Activated T-cell treated with anti-CD3 and anti-CD28 coated beads for 1 hour (primary cell): ENCODE measurements at regions not wholly inside any gene's neighbourhood (a gene's known extent, or its start where the extent isn't known, plus 50 kb on each side); places are given as distances from the start of the nearest gene placed in this dataset.

Experiments
- DNase-seq: peaks from one replicate; pipeline ENCODE4 v3.0.0-alpha.2; 2020; ENCODE audit warnings: low read depth

DNA sequence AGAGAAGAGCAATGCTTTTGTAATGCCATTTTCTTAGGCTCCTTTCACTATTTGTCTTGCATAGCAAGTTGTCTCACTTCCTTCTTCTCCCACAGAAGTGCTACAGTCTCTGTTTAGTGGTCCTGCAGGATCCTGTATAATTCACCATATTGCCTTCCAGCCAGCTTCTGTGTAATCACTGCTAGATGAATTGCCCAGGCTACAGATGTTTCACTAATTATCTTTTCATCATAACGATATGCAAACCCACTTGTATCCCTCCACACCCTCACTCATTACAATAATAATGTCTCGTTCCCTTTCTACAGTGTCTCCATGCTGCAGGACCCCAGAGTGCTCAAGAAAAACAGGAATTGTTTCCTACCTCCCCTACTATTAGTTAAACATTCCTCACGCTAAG, 402.9 kb downstream of the TBL1XR1 start:
- no peak for DNase-seq

DNA sequence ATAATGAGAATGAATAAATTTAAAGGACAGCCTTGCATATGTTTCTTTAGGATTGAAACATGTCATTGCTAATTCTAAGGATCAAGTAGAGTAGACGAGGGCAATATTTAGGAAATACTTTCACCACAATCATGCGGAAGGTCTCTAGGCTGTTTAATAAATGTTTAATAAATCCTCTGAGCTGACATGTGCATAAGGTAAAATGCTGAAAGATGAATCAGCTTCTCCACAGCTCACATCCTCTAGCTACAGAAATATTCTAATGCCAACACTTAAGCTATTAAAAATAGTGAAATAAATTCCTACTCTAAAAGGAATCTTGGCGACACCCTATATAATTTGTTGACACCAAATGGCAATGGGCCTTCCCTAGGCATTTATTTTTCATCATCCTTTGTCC, 407.3 kb downstream of the TBL1XR1 start:
- no peak for DNase-seq

DNA sequence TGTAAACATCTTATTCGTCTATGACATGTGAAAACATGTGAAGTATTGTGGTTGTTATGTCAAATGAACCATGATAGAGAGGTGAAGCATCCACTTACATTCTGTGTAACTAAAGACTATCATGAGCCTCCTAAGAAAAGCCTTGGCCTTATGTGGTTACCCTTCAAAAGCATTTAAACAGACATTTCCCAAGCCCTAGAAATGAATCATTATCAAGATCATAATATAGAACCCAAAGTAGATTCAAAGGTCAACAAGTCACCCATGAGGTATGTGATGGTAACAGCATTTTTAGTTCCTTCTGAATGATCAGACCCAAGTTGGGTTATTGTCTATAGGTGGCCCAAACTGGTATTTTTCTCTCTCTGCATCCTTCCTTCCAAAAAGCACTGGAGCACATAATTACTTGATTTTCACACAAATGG, 408.0 kb downstream of the TBL1XR1 start:
- DNase-seq = no peak

DNA sequence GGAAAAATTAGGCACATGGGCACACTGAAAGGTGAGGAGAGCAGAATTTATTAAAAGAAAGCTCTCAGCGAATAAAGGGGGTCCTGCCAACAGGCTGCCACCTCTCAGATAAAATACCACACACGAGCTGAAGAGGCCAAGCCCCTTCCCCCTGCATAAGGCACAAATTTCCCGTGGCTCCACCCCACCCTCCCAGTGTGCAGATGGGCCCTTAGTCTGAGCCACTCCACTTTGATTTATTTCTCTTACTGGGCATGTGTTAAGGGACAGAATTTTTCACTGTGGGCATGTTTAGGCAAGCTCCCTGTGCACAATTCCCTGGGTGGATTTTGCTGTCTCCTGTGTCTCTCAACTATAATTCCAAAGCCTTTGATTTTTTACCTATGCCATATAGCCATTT, 409.8 kb downstream of the TBL1XR1 start:
- no peak for DNase-seq

DNA sequence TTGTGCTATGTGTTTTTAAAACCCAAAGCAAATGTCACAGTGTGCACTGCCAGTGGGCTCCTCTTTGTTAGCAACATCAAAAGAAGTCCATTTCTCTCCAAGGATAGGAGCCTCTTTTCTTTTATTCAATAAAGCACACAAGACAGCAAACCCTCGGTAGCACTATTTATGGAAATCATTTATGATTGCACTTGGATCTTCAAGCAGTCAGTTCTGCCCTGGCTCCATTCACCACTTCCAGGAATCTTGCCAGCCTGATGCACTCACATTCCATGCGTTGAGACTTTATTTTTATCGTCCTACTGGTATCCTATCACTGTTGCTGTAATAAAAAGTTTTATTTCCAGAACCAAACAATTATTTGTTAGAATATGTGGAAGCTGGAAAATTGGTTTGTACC, 412.1 kb downstream of the TBL1XR1 start:
- no peak for DNase-seq

DNA sequence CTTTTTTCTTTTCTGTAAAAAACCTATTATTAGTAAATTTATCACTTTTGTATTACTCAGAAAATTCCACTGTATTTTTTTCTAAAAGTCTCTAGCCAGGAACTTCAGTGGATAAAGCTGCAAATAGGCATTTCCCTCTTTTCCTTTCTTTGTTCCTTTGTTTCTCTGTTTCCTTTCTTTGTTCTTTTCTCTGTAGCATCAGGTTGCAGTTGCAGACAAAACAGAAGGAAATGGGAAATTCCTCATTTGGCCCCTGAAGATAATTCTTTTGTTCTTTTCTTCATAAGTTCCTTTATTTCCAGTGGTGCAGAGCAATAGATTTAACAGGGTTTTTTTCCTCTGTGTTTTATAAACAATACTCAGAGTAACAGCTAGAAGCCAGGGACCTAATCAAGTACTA, 416.5 kb downstream of the TBL1XR1 start:
- no peak for DNase-seq

DNA sequence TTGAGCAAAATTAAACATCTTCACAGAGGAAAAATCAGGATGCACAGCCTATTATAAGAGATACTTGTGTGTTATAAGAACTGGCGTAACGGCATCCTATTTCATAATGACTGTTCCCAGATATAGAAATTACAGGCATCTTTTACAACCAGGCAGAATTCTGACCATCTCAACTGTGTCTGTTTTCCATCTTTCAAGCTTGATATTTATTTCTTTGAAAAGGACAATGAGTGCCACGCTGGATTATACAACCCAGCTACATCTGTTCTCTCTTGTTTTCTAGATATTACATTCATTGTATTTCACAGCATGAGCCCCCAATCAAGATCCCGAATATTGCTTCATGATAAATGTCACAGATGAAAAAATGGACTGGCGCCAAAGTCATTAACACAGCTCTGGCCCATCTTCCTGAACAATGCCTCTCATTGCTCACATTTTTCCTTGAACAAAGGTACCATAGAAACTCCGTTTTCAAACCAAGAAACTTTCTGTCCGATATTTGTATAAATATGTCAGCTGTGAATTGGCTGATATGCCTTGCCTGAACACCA, 420.6 kb downstream of the TBL1XR1 start:
- no peak for DNase-seq

DNA sequence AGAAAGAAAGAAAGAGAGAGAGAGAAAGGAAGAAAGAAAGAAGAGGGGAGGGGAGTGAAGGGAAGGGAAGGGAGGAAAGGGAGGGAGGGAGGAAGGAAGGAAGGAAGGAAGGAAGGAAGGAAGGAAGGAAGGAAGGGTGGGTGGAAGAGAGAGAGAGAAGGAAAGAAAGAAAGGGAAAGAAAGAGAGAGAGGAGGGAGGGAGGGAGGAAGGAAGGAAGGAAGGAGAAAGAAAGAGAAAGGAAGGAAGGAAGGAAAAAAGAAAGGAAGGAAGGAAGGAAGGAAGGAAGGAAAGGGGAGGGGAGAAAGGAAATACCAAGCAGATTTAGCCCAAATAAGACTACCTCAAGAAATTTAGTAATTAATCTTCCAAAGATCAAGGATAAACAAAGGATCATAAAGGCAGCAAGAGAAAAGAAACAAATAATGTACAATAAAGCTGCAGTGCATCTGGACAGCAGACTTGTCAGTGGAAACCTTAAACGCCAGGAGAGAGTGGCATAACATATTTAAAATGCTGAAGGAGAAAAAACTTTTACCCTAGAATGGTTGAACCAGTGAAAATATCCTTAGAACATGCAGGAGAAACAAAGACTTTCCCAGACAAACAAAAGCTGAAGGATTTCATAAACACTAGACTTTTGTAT, 427.6 kb downstream of the TBL1XR1 start:
- DNase-seq = no peak

DNA sequence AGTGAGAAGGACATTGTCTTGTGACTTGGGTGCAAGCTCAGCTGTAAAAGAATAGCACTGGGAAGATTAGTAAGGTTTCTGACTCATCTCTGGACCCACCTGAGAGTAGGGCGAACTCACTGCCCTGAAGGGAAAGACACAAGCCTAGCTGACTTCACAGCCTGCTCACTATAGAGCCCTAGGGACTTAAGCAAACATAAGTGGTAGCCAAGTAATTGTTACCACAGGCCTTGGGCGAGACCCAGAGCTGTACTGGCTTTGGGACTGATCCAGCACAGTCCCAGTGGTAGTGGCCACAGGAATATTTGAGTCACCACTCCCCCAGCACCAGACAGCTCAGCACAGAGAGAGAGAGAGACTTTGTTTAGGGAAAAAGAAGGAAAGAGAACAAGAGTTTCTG, 429.9 kb downstream of the TBL1XR1 start:
- no peak for DNase-seq

DNA sequence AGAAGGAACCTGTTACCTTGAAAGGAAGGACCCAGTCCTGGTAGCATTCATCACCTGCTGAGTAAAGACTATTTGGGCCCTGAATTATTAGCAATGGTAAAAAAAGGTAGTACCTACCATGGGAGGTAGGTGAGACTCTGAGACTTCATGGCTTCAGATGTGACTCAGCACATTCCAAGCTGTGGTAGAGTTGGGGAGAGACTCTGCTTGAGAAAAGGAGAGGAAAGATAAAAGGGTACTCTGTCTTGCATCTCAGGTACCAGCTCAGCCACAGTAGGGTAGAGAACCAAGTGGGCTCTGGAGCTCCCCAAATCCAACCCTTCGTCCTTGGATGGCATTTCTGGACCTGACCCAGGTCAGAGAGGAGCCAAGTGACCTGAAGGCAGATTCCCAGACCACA, 430.4 kb downstream of the TBL1XR1 start:
- no peak for DNase-seq

DNA sequence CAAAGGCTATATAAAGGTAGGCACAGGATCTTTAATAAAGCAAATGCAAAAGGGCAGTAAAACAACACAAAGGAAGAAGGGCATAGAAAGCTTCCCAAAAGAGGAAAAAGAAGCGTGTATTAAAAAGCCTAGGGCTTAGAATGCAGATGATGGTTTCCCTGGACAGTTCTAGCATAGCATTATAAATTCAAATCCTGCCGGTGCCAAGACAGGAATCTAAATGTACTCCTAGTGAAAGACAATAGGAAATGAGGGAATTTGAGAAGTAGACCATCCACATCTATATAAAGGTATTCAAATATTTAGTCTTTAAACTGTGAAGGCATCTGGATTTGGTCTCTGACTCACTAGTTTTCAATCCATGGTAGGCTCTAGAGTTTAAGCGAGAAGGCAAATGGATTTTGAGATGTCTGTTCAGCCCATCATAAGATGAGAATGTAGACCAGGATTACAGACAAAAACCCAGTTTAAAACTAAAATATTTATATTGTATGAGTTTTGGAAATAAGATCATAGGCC, 431.8 kb downstream of the TBL1XR1 start:
- DNase-seq = no peak

DNA sequence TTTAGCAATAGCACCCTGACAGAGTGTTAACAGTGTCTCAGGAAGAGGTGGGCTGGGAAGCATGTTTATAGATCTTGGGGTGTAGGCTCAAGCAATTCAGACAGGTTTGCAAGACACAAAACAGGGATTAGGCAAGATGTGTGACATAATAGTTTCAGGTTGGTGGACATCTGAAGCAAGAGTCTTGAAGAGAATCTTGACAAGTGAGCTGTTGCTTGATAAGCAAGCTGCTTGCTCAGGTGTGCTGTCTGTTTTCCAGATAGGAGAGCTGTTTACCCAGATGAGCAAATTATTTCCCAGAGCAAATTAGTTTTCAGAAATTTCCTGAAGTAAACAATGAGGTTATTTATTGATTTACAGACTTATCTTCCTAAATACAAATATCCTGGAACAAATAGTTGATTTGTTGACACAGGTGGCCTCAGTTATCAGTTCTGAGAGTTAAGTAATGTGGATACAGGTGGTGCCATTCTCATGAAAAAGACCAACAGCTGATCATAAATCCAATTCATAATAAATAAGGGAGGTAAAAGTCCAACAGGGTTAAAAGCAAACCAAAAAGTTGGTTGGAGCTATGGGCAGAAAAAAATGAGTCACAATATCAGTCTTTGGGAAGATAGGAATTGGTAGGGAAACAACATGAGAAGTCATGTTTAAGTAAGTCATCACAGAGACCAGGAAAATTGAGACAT, 437.3 kb downstream of the TBL1XR1 start:
- no peak for DNase-seq

DNA sequence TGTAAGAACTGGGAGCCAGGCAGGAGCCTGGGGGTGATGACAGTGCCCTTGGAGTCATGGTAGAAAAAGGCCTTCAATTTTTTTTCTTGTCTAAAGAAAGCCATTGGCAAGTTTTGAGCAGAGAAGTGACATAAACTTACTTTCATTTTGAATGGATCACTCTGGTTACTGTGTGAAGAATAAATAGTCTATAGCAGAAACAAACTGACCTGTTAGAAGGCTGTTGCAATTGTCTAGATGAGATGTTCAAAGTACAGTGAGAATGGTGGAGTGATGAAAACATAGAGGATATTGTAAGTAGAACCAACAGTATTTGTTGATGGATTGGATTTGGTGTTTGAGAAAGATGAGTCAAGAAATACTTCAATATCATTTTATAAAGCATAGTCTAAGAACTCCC, 439.9 kb downstream of the TBL1XR1 start:
- no peak for DNase-seq

DNA sequence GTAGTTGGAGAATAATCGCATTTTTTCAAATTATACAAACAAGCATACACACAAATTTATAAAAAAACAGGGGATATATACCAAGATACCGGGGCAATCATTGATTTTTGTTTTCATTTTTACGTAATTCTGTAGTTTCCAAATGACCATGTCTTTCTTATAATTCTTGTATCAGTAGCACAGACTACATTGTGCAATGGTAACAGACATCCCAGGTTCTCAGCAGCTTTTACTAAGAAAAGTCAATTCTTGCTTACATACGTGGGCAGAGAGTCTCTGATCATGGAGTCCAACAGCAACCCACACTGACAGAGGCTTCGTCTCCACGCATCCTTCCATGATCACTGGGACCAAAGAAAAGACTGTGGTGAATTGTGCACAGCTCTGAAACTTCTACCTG, 441.3 kb downstream of the TBL1XR1 start:
- no peak for DNase-seq

DNA sequence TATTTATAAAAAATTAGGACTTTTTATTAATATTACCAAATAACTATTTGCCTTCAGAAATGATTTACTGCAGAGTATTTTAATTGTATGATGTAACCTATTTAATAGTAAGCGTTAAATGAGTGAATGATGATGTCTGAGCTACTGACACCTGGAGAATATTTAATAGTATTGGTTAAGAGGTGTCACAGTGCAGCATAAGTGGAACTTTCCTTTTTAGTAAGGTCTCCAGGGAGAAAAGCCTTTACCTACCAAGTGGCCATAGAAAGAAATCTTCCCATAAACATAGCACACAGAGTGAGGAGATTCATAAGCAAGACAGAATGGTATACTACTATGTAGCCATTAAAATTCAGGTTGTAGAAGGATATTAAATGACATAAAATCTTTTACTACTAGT, 441.7 kb downstream of the TBL1XR1 start:
- DNase-seq = no peak

DNA sequence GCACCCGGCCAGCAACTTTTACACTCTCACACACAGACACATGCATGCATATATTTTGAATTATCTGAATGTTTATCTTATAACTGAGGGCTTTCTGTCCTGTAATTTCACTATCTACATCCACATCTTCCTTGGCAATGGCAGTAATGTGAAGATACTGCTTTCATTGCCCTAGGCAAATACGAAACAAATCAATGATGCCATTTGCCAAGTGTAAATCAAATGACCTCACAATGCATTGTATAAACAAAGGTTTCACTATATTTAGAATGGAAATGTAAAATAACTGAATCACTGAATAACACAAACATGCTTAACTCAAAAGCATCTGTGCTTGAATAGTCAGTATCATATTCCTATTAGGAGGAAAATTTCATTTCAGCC, 455.6 kb downstream of the TBL1XR1 start:
- DNase-seq = no peak

DNA sequence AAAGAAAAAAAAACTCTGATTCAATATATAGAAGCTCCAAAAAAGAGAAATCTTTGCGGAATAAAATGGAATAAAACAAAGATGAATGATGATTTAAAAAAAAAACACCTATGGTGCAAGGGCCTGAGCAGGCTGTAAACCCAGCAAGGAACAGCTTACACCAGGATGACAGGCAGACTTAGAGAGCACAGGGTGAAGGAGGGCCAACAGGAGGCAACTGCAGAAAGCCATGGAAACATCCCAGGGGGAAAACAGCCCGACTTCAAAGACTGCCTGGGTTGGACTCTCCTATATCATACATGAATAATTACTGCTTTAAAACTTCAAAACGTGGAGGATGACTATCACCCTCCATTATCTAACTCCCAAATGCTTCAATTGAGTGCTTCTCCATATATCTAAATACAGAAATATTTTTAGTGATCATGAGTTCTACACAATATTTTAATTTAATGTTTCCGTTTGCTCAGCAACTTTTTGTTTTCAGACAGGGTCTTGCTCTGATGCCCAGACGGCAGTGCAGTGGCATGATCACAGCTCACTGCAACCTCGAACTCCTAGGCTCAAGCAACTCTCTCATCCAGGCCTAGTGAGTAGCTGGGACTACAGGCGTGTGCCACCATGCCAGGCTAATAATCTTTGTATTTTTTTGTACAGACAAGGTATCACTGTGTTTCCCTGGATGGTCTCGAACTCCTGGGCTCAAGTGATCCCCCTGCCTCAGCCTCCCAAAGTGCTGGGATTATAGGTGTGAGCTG, 456.2 kb downstream of the TBL1XR1 start:
- no peak for DNase-seq

DNA sequence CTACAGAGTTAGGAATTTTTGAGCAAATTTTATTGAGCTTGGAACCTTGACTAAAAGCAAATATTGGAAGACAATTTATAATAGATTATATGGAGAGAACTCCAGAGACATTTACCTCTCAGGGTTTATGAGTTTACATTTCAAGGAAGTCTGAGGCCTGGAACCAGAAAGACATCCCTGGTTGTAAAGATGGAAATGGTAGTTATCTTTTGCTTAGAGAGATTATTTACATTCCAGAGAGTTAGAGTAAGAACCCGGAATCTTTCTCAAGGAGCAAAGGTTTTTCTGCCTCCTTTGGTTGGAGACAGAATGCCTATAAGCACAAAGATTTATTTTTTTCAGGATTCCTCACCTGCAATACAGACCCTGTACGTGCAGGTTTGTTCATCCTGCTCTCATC, 458.1 kb downstream of the TBL1XR1 start:
- DNase-seq = no peak

DNA sequence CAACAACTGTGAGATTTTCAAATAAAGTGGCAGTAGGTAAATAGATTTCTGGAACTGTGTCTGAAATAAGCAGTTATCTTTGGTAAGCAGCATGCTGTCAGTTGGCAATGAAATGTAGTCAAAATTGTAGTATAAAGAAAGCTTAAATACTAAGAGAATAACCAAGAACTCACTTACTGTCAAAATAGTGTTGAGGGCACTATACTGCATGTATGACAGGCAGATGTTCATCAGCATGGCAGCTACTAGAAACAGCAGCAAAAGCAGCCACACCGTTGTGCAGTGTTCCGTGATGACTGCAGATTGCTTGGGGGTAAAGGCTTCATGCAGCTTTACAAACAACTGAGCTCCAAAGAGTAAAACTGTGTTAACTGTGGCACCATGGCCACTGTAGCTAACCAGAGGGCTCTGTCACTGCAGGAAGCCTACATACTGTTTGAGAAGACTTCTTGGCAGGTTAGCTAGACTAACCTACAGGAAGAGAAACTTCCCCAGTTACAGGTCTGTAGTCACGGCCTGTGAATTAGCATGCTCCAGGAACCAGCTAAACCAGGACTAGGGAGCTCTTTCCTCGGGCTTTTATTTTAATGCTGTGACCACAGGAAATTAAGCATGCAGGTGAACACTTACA, 459.7 kb downstream of the TBL1XR1 start:
- no peak for DNase-seq

DNA sequence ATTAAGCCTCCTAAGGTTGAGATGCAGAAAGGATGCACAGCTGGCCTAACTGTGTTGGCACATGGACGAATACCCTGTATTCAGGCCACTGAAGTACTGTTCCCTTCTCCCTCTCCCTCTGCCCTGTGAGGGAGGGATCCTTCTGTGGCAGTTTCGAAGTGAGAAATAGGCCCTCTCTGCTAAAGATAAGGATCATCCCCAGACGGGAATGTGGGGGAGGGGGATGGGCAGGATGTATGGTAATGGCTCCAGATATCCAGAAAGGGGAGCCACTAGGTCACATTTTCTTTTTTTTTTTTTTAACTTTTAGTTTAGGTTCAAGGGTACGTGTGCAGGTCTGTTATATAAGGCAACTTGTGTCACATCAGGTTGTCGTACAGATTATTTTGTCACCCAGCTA, 463.1 kb downstream of the TBL1XR1 start:
- no peak for DNase-seq

DNA sequence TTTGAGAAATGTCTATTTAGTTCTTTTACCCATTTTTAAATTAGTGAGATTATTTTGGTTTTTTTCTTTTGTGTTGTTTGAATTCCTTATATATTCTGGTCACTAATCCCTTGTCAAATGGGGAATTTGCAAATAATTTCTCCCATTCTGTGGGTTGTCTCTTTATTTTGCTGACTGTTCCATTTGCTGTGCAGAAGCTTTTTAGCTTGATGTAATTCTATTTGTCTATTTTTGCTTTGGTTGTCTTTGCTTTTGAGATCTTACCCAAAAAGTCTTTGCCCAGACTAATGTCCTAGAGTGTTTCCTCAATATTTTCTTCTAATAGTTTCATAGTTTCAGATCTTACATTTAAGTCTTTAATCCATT, 472.9 kb downstream of the TBL1XR1 start:
- no peak for DNase-seq

DNA sequence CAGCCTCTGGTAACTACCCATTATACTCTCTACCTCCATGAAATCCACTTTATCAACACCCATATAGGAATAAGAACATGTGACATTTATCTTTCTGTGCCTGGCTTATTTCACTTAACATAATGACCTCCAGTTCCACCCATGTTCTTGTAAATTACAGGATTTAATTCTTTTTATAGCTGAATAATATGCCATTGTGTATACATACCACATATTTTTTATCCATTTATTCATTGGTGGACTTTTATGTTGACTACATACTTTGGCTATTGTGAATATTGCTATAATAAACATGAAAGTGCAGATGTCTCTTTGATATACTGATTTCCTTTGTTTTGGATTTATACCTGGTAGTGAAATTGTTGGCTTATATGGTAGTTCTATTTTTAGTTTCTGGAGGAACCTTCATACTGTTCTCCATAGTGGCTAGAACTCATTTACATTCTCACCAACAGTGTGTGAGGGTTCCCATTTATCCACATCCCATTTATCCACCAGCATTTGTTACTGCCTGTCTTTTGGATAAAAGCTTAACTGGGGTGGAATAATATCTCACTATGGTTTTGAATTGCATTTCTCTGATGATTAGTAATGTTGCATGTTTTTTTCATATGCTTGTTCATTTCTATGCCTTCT, 473.4 kb downstream of the TBL1XR1 start:
- DNase-seq = no peak
